Neural progenitor cell (in vitro differentiated cells): ENCODE measurements at regions not wholly inside any gene's neighbourhood (a gene's known extent, or its start where the extent isn't known, plus 50 kb on each side); places are given as distances from the start of the nearest gene placed in this dataset.

Experiments used
- CTCF ChIP-seq: fragments of 200-600 bp; sonication (generic); IDR thresholded peaks from 2 replicates; pipeline ENCODE4 v1.5.1; 2017; ENCODE audit warnings: antibody characterized with exemption, mild to moderate bottlenecking
- EZH2 ChIP-seq: fragments of 200-600 bp; sonication (generic); IDR thresholded peaks from 2 replicates; pipeline ENCODE4 v1.6.1; 2017; ENCODE audit warnings: antibody characterized with exemption, mild to moderate bottlenecking, moderate library complexity
- EZH2phosphoT487 ChIP-seq: fragments of 200-600 bp; sonication (generic); IDR thresholded peaks from 2 replicates; pipeline ENCODE4 v1.6.1; 2017; ENCODE audit warnings: antibody characterized with exemption

GRCh38 chr13:44101347-44102083 is 221.8 kb downstream of the LACC1 start:
- TF ChIP-seq CTCF (no peak), EZH2 (no peak), EZH2phosphoT487 (no peak)
